Peyer's patch (tissue), 4 donors: ENCODE measurements at regions not wholly inside any gene's neighbourhood (a gene's known extent, or its start where the extent isn't known, plus 50 kb on each side); places are given as distances from the start of the nearest gene placed in this dataset.

ENCODE experiments used
- CTCF ChIP-seq, 6 experiments: fragments of 450-650 bp in 4 of 6; fragments of 200-600 bp in 2 of 6; sonication (generic) in 1 of 6; IDR thresholded peaks; one replicate each; pipeline ENCODE4 v1.5.1; 2017 to 2019; ENCODE audit warnings: antibody characterized with exemption in 6 of 6, mild to moderate bottlenecking in 3 of 6, moderate library complexity in 1 of 6
- POLR2A ChIP-seq, 2 donors: fragments of 450-650 bp; IDR thresholded peaks; one replicate each; pipeline ENCODE4 v1.5.1; 2017; ENCODE audit warnings: antibody characterized with exemption in 2 of 2, mild to moderate bottlenecking in 2 of 2, moderate library complexity in 2 of 2

- peak in 2 of 6 experiments; percentile 11 to 24 for TF ChIP-seq CTCF (IDR thresholded peaks at IDR 0.05)
- TF ChIP-seq POLR2A (IDR thresholded peaks at IDR 0.05) = no peak
These were observed 203.6 kb downstream of the NOVA1 start for GRCh38 chr14:26394150-26394810.
